CD4-positive, alpha-beta T cell treated with Interferon gamma for 1 hour (primary cell): ENCODE measurements at regions not wholly inside any gene's neighbourhood (a gene's known extent, or its start where the extent isn't known, plus 50 kb on each side); places are given as distances from the start of the nearest gene placed in this dataset.
A peak's percentile ranks its signal among the peaks of the same experiment; 100 is the strongest.

Source experiments
- DNase-seq: peaks from one replicate; pipeline ENCODE4 v3.0.0-alpha.2; 2020

- no peak for DNase-seq
These were observed 114.7 kb upstream of the MYL2 start for GRCh38 chr12:111034886-111035577.

GRCh38 chr12:111034083-111034885 is 113.9 kb upstream of the MYL2 start, which contains the start of gene CUX2:
Gene CUX2, plus strand, starts transcription at chr12:111034165.
- no peak for DNase-seq

GRCh38 chr12:111033281-111034082 is 113.1 kb upstream of the MYL2 start:
- no peak for DNase-seq

DNA sequence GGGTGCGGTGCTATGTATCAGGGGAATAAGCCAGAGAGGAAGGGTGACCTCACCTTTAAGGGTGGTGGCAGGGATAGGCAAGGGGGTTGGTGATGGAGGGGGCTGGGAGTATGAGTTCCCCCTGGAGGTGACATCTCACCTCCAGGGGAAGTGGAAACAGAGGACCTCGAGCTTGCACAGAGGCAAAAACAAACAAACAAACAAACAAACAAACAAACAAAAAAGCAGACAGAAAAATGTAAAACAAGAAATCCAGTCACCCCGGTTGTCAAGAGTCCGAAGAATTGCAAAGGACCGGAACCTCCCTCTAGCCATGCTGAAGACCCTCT is 112.2 kb upstream of the MYL2 start:
- no peak for DNase-seq

DNA sequence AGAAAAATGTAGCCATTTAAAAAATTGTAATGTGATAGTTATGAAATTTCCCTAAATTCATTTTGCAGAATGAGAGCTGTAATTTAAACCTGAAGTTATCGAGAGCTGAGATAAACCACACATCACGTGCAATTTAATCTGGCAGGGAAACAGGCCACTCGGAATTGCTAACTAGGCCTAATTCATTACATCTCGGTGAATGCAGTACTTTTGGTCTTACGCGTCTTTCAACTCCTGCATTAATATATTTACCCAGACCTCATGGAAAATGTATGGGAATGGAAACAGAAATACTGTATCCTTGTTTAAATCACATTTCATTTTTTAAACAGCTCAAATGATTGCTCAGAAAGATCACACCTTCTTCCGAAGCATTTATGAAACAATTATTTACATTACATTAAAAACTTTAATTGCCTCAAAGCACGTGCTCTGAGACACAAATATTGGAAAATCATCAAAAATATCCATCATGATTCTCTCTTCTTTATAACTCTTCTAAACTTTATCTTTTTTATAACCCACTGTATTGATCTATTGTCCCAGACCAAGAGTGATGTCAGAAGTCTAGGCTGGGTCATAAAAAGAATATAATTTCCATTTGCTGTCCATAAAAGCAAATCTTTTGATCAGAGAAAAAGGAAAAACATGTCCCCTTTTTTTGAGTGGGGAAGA is 111.7 kb upstream of the MYL2 start:
- no peak for DNase-seq

GRCh38 chr12:111030800-111031199 is 110.4 kb upstream of the MYL2 start:
- DNase-seq, result no peak

DNA sequence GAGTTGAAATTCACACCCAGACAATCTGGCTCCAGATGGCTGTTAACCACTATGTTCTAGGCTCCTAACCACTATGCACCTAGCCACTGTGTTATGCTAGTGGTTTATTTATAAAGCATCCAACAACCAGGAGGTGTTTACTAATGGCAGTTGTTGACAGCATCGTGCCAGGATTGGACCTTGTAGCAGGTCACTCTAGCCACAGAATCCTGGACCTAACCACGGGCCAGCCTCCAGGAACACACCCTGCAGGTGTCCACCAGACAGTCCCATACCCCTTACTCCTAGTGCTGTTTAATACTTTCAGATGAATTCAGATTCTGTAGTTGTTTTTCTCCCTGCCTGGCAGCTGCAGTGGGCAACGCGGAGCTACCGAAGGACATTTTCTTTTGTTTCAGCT is 109.4 kb upstream of the MYL2 start:
- no peak for DNase-seq

DNA sequence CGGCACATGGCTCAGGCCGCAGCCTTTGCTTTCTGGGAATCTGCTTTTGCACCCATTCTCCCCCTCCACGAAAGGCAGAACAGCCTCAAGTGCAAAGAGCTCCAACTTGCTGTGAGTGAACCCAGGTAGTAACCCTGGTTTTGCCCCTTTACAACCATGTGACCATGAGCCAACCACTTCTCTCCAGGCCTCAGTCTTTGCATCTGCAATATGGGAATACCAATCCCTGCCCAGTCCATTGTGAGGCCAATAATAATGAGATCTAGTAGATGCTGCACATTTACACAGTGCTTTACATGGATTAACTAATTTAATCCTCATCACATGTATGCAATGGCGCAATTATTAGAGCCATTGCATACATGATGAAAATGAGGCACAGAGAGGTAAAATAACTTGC is 108.9 kb upstream of the MYL2 start:
- DNase-seq, result no peak

- no peak for DNase-seq
These were observed 108.5 kb upstream of the MYL2 start for GRCh38 chr12:111028830-111029229.

DNA sequence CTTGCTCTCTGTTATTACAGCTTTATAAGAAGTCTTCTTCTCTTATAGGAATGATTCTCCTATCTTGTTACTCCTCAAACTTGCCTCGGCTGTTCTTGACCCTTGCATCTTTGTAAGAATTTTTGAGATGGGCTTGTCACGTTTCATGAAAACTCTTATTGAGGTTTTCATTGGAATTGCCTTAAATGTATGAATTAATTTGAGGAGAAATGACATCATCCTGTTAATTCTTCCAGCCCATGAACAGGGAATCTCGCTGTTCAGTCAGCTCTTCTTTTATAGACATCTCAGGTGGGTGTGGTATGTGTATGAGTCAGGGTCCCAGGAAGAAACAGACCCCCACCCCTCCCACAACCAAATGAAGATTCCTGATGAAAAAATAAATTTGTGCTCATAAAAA is 107.1 kb upstream of the MYL2 start:
- no peak for DNase-seq

DNA sequence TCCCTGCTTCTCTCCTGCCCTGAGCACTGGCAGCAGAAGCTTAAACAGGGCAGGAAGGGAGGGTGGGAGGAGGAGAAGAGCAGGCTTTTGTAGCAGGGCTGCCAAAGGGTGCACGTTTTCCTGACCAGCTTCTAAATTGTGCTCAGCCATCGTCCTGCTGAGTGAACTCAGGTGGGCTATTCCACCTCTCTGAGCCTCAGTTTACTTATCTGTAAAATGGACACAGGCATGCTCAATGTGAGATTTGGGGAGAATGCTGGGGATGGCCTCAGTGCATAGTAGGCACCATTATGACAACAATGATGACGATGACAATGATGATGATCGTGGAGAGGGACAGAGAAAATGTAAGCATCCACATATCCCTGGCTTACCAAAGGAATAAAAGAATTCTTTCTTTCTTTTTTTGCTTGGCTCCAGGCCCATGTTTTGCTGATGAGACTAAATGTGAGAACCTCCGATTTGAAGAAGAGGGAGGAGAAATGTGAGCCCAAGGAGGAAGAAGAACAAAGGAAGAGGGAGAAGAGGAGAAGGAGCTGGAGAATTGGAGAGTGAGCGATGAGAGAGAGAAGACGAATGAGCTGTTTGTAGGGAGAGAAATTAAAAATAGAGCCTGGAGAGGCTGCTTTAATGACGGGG is 105.5 kb upstream of the MYL2 start:
- DNase-seq, result no peak

GRCh38 chr12:111025301-111025700 is 104.9 kb upstream of the MYL2 start:
- no peak for DNase-seq

- DNase-seq, result peak; percentile 16
These were observed 103.9 kb upstream of the MYL2 start for GRCh38 chr12:111024205-111024801.

DNA sequence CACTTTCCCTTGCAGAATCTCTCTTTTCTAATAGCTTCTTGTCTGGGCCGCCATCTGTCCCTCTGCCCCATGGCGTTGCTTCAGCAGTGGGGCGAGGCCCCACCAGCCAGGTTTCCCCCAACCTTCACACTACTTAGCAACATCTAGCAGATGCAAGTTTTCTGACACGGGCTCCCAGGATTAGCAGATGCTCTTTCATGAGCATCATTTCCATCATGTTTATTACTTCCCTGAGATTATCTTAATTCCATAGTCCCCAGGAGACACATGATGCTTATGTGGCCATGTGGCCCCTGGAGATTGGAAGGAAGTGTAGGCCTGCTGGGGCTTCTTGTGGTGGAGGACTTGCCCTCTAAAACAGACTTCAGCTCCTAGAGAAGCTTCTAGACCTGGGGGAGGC is 102.0 kb upstream of the MYL2 start:
- no peak for DNase-seq

GRCh38 chr12:111014547-111014946 is 94.2 kb upstream of the MYL2 start:
- DNase-seq, result no peak

GRCh38 chr12:111012918-111013317 is 92.5 kb upstream of the MYL2 start:
- no peak for DNase-seq

DNA sequence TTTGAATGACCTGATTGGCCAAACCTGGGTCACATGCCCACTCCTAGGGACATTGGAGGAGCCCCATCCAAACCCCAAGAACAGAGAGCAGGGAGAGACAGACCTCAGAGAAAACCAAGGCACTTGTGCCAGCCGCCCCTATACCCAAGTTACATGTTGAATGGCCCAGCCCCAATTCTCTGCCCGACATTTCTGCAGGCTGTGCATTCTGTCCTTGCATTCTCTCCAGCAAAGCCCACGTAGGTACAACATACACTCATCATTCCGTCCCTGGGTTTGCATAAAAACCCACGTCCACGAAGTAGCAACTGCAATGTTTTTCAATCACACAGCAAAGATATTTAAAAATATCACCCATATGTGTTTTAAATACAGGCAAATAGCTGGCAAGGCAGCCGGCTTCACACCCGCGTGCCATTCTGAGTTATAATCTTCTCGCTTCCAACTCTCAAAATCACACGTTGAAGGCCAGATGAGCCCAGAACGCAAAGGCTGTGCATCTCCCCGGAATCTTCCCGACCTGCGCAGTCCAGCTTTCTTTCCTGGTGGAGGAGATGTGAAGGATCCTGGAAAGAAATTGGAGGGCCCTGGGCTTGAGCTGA is 91.7 kb upstream of the MYL2 start:
- DNase-seq, result no peak

DNA sequence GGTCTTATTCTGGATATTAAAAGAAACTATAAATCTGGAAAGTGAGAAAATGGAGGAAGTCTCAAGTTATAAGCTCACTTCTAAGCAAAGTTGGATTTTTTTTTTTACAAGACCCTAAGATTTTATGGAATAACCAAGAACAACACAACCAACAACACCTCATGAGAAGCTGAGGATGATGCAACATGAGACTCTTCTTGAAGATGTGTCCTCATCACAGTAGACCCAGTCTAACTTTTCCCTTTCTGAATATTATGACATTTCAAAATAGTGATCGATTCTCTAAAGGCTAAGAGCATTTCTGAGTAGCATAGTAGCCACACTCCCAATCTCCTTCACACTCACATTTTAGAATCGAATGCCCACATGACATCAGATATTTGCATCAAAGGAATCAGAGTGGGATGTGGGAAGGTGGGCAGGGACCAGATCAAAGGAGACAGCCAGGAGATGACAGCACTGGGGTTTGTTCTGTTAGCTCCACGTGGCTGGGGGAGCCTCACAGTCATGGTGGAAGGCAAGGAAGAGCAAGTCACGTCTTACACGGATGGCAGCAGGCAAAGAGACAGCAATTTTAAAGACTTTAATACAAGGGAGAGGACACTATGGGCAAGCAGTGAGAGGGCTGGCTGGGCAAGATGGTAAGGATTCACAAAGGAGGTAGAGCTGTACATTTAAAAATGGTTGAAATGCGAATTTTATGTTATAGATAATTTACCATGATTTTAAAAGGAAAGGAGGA is 90.7 kb upstream of the MYL2 start:
- no peak for DNase-seq

- no peak for DNase-seq
These were observed 89.7 kb upstream of the MYL2 start for GRCh38 chr12:111010061-111010460.

DNA sequence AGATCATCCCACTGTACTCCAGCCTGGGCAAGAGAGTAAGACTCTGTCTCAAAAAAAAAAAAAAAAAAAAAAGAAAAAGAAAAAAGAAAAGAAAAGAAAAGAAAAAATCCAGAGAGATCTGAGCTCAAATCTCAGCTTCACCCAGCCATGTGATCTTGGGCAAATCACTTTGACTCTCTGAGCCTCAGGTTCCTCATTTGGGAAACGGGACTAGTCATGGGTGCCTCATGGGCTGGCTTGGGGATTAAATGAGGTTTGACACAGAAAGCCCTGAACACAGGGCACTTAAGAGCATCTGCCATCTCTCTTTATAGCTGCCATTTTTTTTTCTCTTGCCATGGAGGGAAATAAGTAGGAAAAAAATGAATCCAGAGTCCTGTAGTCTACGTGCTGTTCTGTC is 86.2 kb upstream of the MYL2 start:
- no peak for DNase-seq

- no peak for DNase-seq
These were observed 78.6 kb upstream of the MYL2 start for GRCh38 chr12:110998971-110999370.
